GM23338 (cell line): ENCODE measurements at regions not wholly inside any gene's neighbourhood (a gene's known extent, or its start where the extent isn't known, plus 50 kb on each side); places are given as distances from the start of the nearest gene placed in this dataset.

Experiments used
- ATAC-seq: fragments of 200-7000 bp; cut with Tn5 transposase; 3 replicates; pipeline ENCODE4 v1.9.1; 2020
- DNase-seq: peaks from one replicate; pipeline ENCODE4 v3.0.0-alpha.2; 2015; ENCODE audit warnings: low spot score
- H2AFZ ChIP-seq: fragments of 200-600 bp; sonication (generic); 2 replicates; pipeline ENCODE4 v1.8.0; 2016; ENCODE audit warnings: antibody characterized with exemption, mild to moderate bottlenecking, moderate library complexity
- H3F3A ChIP-seq: fragments of 200-600 bp; sonication (generic); replicated peaks from 2 replicates; pipeline ENCODE4 v1.8.0; 2017; ENCODE audit warnings: antibody characterized with exemption, mixed run types, low read depth
- H3K27ac ChIP-seq: fragments of 200-600 bp; sonication (generic); 2 replicates; pipeline ENCODE4 v1.6.1; 2016; ENCODE audit warnings: low read depth
- H3K27me3 ChIP-seq: fragments of 200-600 bp; sonication (generic); 2 replicates; pipeline ENCODE4 v1.8.0; 2016; ENCODE audit warnings: mild to moderate bottlenecking, mixed run types, moderate library complexity; ENCODE audit not compliant: insufficient read depth
- H3K36me3 ChIP-seq: fragments of 200-600 bp; sonication (generic); 2 replicates; pipeline ENCODE4 v1.8.0; 2016; ENCODE audit warnings: mild to moderate bottlenecking; ENCODE audit not compliant: insufficient read depth
- H3K4me1 ChIP-seq: fragments of 200-600 bp; sonication (generic); 2 replicates; pipeline ENCODE4 v1.8.0; 2016; ENCODE audit warnings: mild to moderate bottlenecking, moderate library complexity; ENCODE audit not compliant: insufficient read depth
- H3K4me2 ChIP-seq: fragments of 200-600 bp; sonication (generic); 2 replicates; pipeline ENCODE4 v1.7.1; 2017; ENCODE audit warnings: mixed run types
- H3K4me3 ChIP-seq: fragments of 200-600 bp; sonication (generic); 2 replicates; pipeline ENCODE4 v1.6.1; 2016; ENCODE audit warnings: mixed run types
- H3K79me2 ChIP-seq: fragments of 200-600 bp; sonication (generic); replicated peaks from 2 replicates; pipeline ENCODE4 v1.8.0; 2017; ENCODE audit warnings: mild to moderate bottlenecking; ENCODE audit not compliant: insufficient read depth
- H3K9me2 ChIP-seq: fragments of 200-600 bp; sonication (generic); 2 replicates; pipeline ENCODE4 v1.8.0; 2017; ENCODE audit not compliant: insufficient read depth
- H4K20me1 ChIP-seq: fragments of 200-600 bp; sonication (generic); replicated peaks from 2 replicates; pipeline ENCODE4 v1.8.0; 2017; ENCODE audit warnings: mild to moderate bottlenecking; ENCODE audit not compliant: insufficient read depth
- H3K27ac Mint-ChIP-seq: 2 replicates; pipeline ENCODE4 v1.8.0; 2020; ENCODE audit warnings: inconsistent platforms, mild to moderate bottlenecking, moderate library complexity, mixed read lengths
- H3K27me3 Mint-ChIP-seq: 3 replicates; pipeline ENCODE4 v1.8.0; 2022; ENCODE audit warnings: low read depth, mild to moderate bottlenecking, moderate library complexity, mixed read lengths, inconsistent platforms; ENCODE audit not compliant: insufficient read depth, poor library complexity
- H3K36me3 Mint-ChIP-seq: 3 replicates; pipeline ENCODE4 v1.8.0; 2021; ENCODE audit warnings: low read depth, mild to moderate bottlenecking, inconsistent platforms, moderate library complexity, mixed read lengths
- H3K4me1 Mint-ChIP-seq: 3 replicates; pipeline ENCODE4 v1.8.0; 2020; ENCODE audit warnings: mild to moderate bottlenecking, inconsistent platforms, mixed read lengths
- H3K4me3 Mint-ChIP-seq: 3 replicates; pipeline ENCODE4 v1.8.0; 2021; ENCODE audit warnings: moderate library complexity, mild to moderate bottlenecking, inconsistent platforms, mixed read lengths
- H3K9me3 Mint-ChIP-seq: 3 replicates; pipeline ENCODE4 v1.8.0; 2020; ENCODE audit warnings: moderate library complexity, mild to moderate bottlenecking, inconsistent platforms, mixed read lengths
- CREB1 ChIP-seq: fragments of 250-450 bp; sonication (Bioruptor Pico); IDR thresholded peaks from 2 replicates; pipeline ENCODE4 v1.5.0; 2020; ENCODE audit warnings: low read depth, mild to moderate bottlenecking, moderate library complexity
- CTCF ChIP-seq, 2 experiments: fragments of 200-600 bp in 1 of 2; sonication (generic) in 1 of 2; conservative IDR thresholded peaks; 2 replicates each; pipeline versions ENCODE4 v1.5.1 to v1.6.1; 2016 to 2017; ENCODE audit warnings: antibody characterized with exemption in 2 of 2, low read depth in 2 of 2, mild to moderate bottlenecking in 2 of 2, moderate library complexity in 1 of 2
- EZH2phosphoT487 ChIP-seq: fragments of 200-600 bp; sonication (generic); IDR thresholded peaks from one replicate; pipeline ENCODE4 v1.8.1; 2018; ENCODE audit warnings: antibody characterized with exemption; ENCODE audit not compliant: unreplicated experiment
- POLR2AphosphoS5 ChIP-seq: IDR thresholded peaks from 2 replicates; pipeline ENCODE4 v1.6.1; 2016; ENCODE audit warnings: antibody characterized with exemption, low read depth
- STAT1 ChIP-seq: IDR thresholded peaks from one replicate; pipeline ENCODE4 v1.6.1; 2016; ENCODE audit warnings: antibody characterized with exemption; ENCODE audit not compliant: unreplicated experiment
- TF ChIP-seq, protein P1 (sequence below): fragments of 250-450 bp; sonication (Bioruptor Pico); IDR thresholded peaks from 2 replicates; pipeline ENCODE4 v1.5.0; 2020; ENCODE audit warnings: mild to moderate bottlenecking, moderate library complexity
- TF ChIP-seq, protein P2 (sequence below): IDR thresholded peaks from 2 replicates; pipeline ENCODE4 v1.6.1; 2016; ENCODE audit warnings: antibody characterized with exemption

GRCh38 chr3:73177827-73178226, 116.4 kb downstream of the EBLN2 start:
- no peak overlapping the region for H3K4me3 ChIP-seq
- no peak overlapping the region for H3K4me2 ChIP-seq
- no peak overlapping the region for H2AFZ ChIP-seq
- H3K9me2 ChIP-seq, result 0 out of 2 replicates have a peak, but pooled peaks cover 4% of the 10 kb centered on the region
- no peak for TF ChIP-seq POLR2AphosphoS5
- TF ChIP-seq EZH2phosphoT487, result no peak
- TF ChIP-seq, protein P1, sequence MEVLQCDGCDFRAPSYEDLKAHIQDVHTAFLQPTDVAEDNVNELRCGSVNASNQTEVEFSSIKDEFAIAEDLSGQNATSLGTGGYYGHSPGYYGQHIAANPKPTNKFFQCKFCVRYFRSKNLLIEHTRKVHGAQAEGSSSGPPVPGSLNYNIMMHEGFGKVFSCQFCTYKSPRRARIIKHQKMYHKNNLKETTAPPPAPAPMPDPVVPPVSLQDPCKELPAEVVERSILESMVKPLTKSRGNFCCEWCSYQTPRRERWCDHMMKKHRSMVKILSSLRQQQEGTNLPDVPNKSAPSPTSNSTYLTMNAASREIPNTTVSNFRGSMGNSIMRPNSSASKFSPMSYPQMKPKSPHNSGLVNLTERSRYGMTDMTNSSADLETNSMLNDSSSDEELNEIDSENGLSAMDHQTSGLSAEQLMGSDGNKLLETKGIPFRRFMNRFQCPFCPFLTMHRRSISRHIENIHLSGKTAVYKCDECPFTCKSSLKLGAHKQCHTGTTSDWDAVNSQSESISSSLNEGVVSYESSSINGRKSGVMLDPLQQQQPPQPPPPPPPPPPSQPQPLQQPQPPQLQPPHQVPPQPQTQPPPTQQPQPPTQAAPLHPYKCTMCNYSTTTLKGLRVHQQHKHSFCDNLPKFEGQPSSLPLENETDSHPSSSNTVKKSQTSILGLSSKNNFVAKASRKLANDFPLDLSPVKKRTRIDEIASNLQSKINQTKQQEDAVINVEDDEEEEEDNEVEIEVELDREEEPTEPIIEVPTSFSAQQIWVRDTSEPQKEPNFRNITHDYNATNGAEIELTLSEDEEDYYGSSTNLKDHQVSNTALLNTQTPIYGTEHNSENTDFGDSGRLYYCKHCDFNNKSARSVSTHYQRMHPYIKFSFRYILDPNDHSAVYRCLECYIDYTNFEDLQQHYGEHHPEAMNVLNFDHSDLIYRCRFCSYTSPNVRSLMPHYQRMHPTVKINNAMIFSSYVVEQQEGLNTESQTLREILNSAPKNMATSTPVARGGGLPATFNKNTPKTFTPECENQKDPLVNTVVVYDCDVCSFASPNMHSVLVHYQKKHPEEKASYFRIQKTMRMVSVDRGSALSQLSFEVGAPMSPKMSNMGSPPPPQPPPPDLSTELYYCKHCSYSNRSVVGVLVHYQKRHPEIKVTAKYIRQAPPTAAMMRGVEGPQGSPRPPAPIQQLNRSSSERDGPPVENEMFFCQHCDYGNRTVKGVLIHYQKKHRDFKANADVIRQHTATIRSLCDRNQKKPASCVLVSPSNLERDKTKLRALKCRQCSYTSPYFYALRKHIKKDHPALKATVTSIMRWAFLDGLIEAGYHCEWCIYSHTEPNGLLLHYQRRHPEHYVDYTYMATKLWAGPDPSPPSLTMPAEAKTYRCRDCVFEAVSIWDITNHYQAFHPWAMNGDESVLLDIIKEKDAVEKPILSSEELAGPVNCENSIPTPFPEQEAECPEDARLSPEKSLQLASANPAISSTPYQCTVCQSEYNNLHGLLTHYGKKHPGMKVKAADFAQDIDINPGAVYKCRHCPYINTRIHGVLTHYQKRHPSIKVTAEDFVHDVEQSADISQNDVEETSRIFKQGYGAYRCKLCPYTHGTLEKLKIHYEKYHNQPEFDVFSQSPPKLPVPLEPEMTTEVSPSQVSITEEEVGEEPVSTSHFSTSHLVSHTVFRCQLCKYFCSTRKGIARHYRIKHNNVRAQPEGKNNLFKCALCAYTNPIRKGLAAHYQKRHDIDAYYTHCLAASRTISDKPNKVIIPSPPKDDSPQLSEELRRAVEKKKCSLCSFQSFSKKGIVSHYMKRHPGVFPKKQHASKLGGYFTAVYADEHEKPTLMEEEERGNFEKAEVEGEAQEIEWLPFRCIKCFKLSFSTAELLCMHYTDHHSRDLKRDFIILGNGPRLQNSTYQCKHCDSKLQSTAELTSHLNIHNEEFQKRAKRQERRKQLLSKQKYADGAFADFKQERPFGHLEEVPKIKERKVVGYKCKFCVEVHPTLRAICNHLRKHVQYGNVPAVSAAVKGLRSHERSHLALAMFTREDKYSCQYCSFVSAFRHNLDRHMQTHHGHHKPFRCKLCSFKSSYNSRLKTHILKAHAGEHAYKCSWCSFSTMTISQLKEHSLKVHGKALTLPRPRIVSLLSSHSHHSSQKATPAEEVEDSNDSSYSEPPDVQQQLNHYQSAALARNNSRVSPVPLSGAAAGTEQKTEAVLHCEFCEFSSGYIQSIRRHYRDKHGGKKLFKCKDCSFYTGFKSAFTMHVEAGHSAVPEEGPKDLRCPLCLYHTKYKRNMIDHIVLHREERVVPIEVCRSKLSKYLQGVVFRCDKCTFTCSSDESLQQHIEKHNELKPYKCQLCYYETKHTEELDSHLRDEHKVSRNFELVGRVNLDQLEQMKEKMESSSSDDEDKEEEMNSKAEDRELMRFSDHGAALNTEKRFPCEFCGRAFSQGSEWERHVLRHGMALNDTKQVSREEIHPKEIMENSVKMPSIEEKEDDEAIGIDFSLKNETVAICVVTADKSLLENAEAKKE (CRISPR knock-in tag), result no peak
- TF ChIP-seq, protein P2, sequence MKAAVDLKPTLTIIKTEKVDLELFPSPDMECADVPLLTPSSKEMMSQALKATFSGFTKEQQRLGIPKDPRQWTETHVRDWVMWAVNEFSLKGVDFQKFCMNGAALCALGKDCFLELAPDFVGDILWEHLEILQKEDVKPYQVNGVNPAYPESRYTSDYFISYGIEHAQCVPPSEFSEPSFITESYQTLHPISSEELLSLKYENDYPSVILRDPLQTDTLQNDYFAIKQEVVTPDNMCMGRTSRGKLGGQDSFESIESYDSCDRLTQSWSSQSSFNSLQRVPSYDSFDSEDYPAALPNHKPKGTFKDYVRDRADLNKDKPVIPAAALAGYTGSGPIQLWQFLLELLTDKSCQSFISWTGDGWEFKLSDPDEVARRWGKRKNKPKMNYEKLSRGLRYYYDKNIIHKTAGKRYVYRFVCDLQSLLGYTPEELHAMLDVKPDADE, result no peak
- no peak for TF ChIP-seq STAT1
- TF ChIP-seq CTCF (conservative IDR thresholded peaks at IDR 0.05; ENCODE audit: low read depth in 2 of 2), result no peak
- TF ChIP-seq CREB1 (CRISPR knock-in tag), result no peak
- H3K27me3 ChIP-seq, result no peaks in the 10 kb centered on the region
- H4K20me1 ChIP-seq, result no peaks in the 10 kb centered on the region
- H3K4me1 Mint-ChIP-seq, result peaks cover 11% of the 10 kb centered on the region
- H3K79me2 ChIP-seq, result no peaks in the 10 kb centered on the region
- no peak overlapping the region for H3K27ac Mint-ChIP-seq
- DNase-seq (no peak), ATAC-seq (no peak)
- H3F3A ChIP-seq, result no peaks in the 10 kb centered on the region
- H3K4me1 ChIP-seq, result peaks cover 10% of the 10 kb centered on the region
- H3K27ac ChIP-seq, result no peak overlapping the region
- H3K36me3 ChIP-seq, result no peaks in the 10 kb centered on the region
- H3K27me3 Mint-ChIP-seq, result no peaks in the 10 kb centered on the region
- no peak overlapping the region for H3K4me3 Mint-ChIP-seq
- no peaks in the 10 kb centered on the region for H3K36me3 Mint-ChIP-seq
- H3K9me3 Mint-ChIP-seq, result no peaks in the 10 kb centered on the region
